ENCODE measurements at regions not wholly inside any gene's neighbourhood (a gene's known extent, or its start where the extent isn't known, plus 50 kb on each side); places are given as distances from the start of the nearest gene placed in this dataset.

DNA sequence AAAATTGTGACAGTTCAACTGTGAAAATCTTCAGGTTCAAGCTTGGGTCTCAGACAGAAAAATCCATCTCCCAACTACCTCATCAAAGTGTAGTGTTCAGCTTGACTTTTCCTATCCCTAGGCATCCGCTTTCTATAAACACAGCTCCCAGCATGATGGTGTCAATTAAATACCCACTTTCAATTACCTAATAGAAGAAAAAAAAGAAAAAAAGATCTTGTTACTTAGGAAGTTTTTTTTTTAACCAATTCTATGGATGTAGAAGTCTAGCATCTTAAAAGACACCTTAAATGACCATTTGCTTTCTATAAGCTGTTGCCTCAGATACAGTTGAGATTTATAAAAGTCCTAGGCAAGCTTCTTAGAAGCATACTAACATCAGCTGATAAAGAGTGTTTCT, 244.1 kb upstream of the MTNR1B start:
- TF ChIP-seq CTCF (IDR thresholded peaks at IDR 0.05): no peak
- TF ChIP-seq POLR2AphosphoS5 (IDR thresholded peaks at IDR 0.05; ENCODE audit: low read depth, low read length): no peak
- CTCF ChIA-PET: no interaction called here
- POLR2A ChIA-PET: no interaction called here
- Histone ChIP-seq H3K27me3 (ENCODE audit: control insufficient read depth, insufficient read depth, low read length) (no peaks in the 10 kb centered on the region; the same call in 1 of the 2 replicates), H3K36me3 (ENCODE audit: control insufficient read depth, insufficient read depth, low read length) (no peaks in the 10 kb centered on the region), H3K4me1 (ENCODE audit: control insufficient read depth, insufficient read depth, low read length) (no peaks in the 10 kb centered on the region), H3K9me3 (ENCODE audit: control insufficient read depth, insufficient read depth, low read depth, low read length) (no peaks in the 10 kb centered on the region), H3K27ac (ENCODE audit: low read length) (no peak overlapping the region), H3K4me3 (ENCODE audit: low read depth in 2 of 2, low read length in 2 of 2) (no peak overlapping the region)
- intact Hi-C loops (cut with micrococcal nuclease; ENCODE audit: unreplicated experiment): no loop called here
- BruUV-seq (replicated peaks): no TSS peak
- DNase-seq (ENCODE audit: low read depth, low spot score) (no peak), ATAC-seq (no peak)
- in situ Hi-C loops (cut with HindIII; ENCODE audit: low pct_unique_long_range_greater_than_20kb, low sequenced_read_pairs): no loop called here

DNA sequence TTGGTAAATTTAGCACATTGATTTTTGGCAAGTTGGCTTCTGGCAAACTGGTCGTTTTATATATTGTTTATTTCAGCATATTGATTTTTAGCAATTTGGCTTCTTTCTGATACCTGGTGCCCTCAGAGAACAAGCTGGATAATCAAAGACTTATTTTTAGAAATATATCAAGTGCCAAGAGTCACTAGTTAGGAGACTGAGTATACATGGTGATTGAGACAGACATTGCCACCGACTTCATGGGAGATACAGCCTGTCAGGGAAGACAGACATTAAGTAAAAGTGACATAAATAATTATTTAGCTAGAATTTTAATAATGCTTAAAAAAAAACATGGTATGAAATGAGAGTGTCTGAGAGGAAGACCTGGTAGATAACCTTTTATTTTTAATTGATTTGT, 242.3 kb upstream of the MTNR1B start:
- Histone ChIP-seq H3K4me3 (ENCODE audit: low read depth in 2 of 2, low read length in 2 of 2) (no peak overlapping the region), H3K4me1 (ENCODE audit: control insufficient read depth, insufficient read depth, low read length) (no peaks in the 10 kb centered on the region), H3K27me3 (ENCODE audit: control insufficient read depth, insufficient read depth, low read length) (no peaks in the 10 kb centered on the region; the same call in 1 of the 2 replicates), H3K27ac (ENCODE audit: low read length) (no peak overlapping the region), H3K36me3 (ENCODE audit: control insufficient read depth, insufficient read depth, low read length) (no peaks in the 10 kb centered on the region), H3K9me3 (ENCODE audit: control insufficient read depth, insufficient read depth, low read depth, low read length) (no peaks in the 10 kb centered on the region)
- DNase-seq (ENCODE audit: low read depth, low spot score) (no peak), ATAC-seq (no peak)
- no TSS peak for BruUV-seq (replicated peaks)
- TF ChIP-seq TCF7L2 (IDR thresholded peaks at IDR 0.05; ENCODE audit: low read depth, low read length) (no peak), SIN3A (IDR thresholded peaks at IDR 0.05; ENCODE audit: borderline replicate concordance, insufficient read depth, low read depth, low read length) (no peak), POLR2AphosphoS5 (IDR thresholded peaks at IDR 0.05; ENCODE audit: low read depth, low read length) (no peak), REST (IDR thresholded peaks at IDR 0.05; ENCODE audit: insufficient read depth in 1 of 2, low read depth in 2 of 2, low read length in 1 of 2) (no peak), CTCF (IDR thresholded peaks at IDR 0.05) (no peak)
- CTCF ChIA-PET: no interaction called here
- in situ Hi-C loops (cut with HindIII; ENCODE audit: low pct_unique_long_range_greater_than_20kb, low sequenced_read_pairs): no loop called here
- POLR2A ChIA-PET: no interaction called here
- intact Hi-C loops (cut with micrococcal nuclease; ENCODE audit: unreplicated experiment): no loop called here

DNA sequence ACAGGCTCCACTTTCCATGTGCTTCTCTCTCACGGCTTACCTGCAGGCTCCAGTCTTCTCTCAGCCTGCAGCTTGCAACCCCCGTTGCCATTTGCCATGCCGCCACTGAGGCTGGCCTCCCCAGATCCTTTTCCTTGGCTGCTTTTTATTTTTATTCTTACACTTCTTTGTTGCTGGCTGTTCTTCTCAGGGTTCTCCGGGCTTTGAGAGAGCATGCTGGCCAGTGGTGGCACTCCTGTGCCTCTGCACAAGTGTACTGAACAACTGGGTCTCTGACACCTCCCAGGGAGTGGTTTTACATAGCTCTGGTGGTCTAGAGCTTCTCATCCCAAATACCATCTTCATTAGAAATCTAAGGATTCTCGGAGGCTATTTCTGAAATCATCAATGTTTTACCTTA, 241.7 kb upstream of the MTNR1B start:
- POLR2A ChIA-PET: no interaction called here
- BruUV-seq (replicated peaks): no TSS peak
- no peak overlapping the region for H3K4me3 ChIP-seq (ENCODE audit: low read depth in 2 of 2, low read length in 2 of 2)
- in situ Hi-C loops (cut with HindIII; ENCODE audit: low pct_unique_long_range_greater_than_20kb, low sequenced_read_pairs) (no loop called here), intact Hi-C loops (cut with micrococcal nuclease; ENCODE audit: unreplicated experiment) (no loop called here)
- ATAC-seq (no peak), DNase-seq (ENCODE audit: low read depth, low spot score) (no peak)
- H3K27me3 ChIP-seq (ENCODE audit: control insufficient read depth, insufficient read depth, low read length): no peaks in the 10 kb centered on the region; the same call in 1 of the 2 replicates
- no peaks in the 10 kb centered on the region for H3K4me1 ChIP-seq (ENCODE audit: control insufficient read depth, insufficient read depth, low read length)
- CTCF ChIA-PET: no interaction called here
- H3K9me3 ChIP-seq (ENCODE audit: control insufficient read depth, insufficient read depth, low read depth, low read length): no peaks in the 10 kb centered on the region
- H3K36me3 ChIP-seq (ENCODE audit: control insufficient read depth, insufficient read depth, low read length): no peaks in the 10 kb centered on the region
- TF ChIP-seq REST (IDR thresholded peaks at IDR 0.05; ENCODE audit: insufficient read depth in 1 of 2, low read depth in 2 of 2, low read length in 1 of 2): no peak
- no peak for TF ChIP-seq POLR2AphosphoS5 (IDR thresholded peaks at IDR 0.05; ENCODE audit: low read depth, low read length)
- no peak for TF ChIP-seq TCF7L2 (IDR thresholded peaks at IDR 0.05; ENCODE audit: low read depth, low read length)
- TF ChIP-seq CTCF (IDR thresholded peaks at IDR 0.05): no peak
- TF ChIP-seq SIN3A (IDR thresholded peaks at IDR 0.05; ENCODE audit: borderline replicate concordance, insufficient read depth, low read depth, low read length): no peak
- no peak overlapping the region for H3K27ac ChIP-seq (ENCODE audit: low read length)

Data from Panc1 (cell line).